GM21619 (cell line): ENCODE measurements at regions not wholly inside any gene's neighbourhood (a gene's known extent, or its start where the extent isn't known, plus 50 kb on each side); places are given as distances from the start of the nearest gene placed in this dataset.
"Not testable (repeated sequence)": the region's sequence is repeated elsewhere in the genome, so short reads cannot be mapped to it uniquely, and the experiment has no call there.

Source experiments
- ATAC-seq: cut with Tn5 transposase; IDR thresholded peaks from one replicate; pipeline ENCODE4 v1.9.1; 2021; ENCODE audit not compliant: unreplicated experiment

DNA sequence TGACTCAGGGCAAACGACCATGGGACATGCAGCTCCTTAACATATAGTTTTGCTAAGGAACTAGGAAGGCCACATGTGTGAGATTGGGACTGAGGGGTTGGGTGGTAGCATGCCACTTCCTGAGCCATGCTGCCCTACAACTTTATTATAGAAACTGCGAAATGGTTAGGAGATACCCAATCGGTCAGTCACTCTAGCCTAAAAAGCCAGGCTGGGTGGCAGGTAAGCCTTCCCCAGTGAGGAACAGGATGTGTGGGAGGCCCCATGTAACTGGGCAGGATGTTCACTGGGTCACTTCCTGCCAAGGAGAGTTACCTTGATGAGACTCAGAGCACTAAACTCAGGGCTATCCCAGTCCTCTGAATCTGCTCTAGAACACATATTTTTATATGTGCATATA lies 123.5 kb downstream of the MAP3K7 start:
- no peak for ATAC-seq

DNA sequence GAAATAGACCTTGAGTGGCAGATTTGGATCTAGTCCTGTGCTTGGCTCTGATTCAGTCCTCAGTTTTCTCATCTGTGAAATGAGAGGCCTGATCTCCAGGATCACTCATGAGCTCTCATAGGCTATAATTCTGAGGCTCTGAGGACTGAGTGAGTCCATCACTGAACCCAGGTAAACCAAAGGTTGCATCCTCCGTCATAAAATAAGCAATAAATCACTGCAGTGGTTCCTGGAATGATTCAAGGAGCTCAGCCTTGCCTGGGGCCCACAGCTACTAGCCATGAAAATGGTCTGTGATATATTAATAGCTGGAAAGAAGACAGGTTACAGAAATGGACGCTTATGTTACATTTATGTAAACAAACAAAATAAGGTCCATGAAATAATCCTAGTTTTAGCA lies 124.8 kb downstream of the MAP3K7 start:
- no peak for ATAC-seq

DNA sequence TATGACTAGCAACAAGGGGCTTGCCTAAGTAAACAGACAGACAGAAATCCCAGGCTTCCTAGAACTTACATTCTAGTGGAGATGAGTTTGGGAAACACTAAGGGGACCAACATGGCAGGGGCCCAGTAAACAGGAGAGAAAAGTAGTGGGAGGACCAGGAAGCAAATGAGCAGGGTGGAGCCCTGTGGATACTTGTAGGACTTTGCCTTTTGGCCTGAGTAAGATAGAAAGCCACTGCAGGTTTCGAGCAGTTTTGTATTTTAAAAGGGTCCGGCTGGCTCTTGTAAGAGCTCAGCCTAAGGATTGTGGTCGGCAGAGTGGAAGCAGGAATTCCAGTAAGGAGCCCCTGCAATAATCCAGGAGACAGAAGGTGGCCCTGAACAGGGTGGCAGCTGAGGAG lies 125.5 kb downstream of the MAP3K7 start:
- no peak for ATAC-seq

DNA sequence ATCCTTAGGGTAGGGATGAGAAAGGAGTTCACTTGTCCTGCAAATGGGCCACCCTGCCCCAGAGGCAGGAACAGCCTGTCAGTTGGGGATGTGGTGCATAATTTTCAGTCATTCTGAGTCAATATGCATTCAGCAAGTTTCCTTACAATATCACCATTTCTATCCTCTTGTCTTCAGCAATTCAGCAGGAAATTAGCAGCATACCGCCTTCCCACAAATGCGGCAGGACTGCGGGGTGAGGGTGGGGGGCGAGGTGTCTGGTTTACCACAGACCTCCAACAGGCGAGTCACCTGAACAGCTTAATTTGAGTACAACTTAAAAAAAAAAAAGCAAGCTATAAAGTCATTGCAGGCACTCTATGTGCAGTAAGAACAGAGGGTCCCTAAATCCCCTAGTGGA lies 126.8 kb downstream of the MAP3K7 start:
- no peak for ATAC-seq

DNA sequence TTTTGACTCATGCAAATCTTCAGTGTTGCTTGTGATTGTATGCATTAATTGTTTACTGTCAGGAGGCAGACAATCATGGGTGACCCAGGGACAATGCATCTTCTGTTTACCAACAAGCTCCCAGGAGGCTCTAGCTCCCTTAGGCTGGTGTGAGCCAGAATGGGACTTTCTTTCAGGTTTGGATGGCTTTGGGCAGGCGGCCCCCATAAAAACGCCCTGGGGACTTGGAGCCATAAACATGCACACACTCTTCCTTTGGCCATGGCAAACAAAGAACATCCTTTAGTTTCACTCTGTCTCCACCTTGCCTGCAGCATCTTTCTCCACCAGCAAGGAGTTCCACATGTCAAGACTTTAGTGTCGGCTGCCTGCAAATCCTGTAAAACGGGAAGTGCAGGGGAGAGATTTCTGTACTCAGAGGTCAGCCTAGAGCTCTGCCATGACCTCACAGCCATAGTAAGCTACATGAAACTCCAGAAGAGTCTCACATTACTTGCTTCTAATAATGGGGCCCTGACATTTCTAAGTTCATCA lies 127.6 kb downstream of the MAP3K7 start:
- no peak for ATAC-seq

DNA sequence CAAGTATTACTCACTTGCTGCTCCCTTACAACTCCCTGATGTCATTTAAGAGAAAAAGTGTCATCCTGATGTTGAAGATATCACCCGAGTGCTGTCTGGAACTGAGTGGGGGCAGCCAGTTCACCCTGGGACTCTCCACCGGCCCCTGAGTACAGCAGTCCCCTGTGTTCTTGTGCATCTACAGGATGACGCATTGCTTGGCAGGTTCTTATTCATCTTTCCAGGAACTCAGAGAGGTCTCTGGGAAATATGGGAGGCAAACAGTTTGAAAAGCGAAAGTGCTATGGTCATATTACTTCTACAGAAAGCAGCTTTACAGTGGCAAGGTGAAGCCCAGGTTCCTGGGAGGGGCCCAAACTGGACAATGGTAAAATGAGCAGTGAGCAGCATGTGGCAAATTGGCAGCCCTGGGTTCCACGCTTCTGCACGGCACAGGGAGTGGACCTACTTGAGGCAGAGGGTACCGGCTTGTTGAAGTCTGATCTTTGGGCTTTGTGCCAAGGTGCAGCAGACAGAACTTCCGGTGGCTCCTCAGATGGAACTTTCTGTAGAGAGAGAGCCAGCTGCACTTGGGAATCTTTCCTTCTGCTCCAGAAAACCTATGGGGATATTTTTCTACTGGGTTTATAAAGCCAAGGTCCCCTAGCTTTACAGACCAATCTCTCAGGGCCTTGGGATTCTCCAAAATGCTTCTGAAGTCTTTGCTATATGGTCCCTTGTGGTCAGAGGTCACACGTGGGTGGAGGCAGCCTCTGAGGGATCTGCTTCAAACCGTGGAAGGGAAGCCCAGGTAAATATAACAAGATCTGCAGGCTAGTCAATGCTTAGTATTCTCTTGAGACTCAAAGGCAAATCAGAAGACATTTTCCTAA lies 128.3 kb downstream of the MAP3K7 start:
- no peak for ATAC-seq

DNA sequence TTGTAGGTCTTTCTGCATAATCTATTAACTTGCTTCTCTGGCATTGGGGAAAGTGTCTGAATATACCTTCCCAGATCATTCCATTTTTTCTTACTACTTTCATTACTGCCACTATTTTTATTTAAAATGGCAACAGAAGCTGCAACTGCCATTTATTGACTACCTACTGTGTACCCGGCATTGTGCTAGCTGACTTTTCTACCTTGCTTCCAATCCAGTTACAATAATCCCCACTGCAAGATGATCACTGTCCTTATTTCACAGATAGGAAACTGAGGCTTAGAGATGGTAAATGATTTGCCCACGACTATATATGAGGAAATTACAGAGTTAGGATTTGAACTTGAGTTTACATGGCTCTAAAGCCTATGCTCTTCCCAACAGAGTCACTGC lies 129.0 kb downstream of the MAP3K7 start:
- ATAC-seq: no peak

DNA sequence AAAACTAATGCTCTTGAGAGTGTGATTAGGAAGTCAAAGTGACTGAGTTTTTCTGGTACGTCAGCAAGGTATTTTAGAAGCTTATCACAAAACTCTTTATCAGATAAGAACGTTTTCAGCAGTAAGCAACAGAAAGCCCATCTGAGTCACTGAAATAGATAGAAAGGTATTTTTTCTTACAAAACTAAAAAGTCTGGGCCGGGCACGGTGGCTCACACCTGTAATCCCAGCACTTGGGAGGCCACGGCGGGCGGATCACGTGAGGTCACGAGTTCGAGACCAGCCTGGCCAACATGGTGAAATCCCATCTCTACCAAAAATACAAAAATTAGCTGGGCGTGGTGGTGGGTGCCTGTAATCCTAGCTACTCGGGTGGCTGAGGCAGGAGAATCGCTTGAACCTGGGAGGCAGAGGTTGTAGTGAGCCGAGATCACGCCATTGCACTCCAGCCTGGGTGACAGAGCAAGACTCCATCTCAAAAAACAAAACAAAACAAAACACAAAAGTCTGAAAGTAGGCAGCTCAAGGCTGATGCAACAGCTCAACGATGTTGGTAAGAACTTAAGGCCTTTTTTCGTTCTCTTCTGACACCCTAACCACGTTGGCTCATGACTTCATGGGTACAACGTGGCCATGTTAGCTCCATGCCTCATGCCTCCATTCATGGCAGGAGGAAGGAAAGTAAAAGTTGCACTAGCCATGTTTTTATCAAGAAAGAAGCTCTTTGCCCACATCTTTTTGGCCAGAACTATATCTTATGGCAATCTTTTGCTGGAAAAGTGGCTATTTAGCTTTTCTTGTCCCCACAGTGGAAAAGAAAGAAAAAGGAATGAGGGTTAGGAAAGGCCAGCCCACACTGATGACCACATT lies 129.6 kb downstream of the MAP3K7 start:
- not testable (repeated sequence) for ATAC-seq

DNA sequence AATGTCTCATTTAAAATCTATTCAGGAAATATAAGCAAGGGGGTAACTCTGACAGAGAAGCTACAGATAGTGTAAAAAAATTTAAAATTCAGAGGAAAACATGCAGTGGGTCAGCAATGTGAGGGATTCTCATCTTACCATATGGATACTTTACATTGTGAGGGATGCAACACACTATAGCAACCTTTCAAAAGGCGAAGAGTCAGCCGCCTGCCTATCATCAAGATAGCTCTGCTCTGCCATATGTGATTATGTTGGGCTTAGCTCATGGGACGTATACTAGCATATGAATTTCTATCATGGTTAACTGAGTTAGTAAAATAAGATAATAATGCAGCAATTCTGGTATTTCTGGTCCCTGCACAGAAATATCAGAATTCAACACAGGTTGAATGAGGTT lies 130.9 kb downstream of the MAP3K7 start:
- no peak for ATAC-seq

DNA sequence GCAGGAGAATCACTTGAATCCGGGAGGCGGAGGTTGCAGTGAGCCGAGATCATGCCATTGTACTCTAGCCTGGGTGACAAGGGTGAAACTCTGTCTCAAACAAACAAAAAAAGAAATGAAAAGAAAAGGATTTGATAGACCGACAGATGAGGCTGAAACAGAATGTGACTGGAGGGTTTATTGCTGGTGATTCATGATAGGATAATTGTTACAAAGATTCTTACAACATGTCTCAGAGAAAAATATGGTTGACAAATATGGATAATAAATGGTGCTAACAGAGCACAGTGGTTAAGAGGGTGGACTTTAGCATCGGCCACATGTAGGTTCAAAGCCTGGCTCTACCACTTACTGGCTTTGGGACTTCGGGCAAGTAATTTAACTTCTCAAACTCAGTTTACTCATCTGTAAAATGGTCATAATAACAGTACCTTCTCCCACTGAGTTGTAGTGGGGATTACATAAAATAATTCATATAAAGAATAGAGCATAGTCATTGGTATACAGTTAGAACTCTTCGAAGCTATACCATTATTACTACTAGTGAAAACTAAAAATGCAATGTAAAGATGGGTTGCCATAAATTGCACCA lies 131.9 kb downstream of the MAP3K7 start:
- ATAC-seq: no peak

DNA sequence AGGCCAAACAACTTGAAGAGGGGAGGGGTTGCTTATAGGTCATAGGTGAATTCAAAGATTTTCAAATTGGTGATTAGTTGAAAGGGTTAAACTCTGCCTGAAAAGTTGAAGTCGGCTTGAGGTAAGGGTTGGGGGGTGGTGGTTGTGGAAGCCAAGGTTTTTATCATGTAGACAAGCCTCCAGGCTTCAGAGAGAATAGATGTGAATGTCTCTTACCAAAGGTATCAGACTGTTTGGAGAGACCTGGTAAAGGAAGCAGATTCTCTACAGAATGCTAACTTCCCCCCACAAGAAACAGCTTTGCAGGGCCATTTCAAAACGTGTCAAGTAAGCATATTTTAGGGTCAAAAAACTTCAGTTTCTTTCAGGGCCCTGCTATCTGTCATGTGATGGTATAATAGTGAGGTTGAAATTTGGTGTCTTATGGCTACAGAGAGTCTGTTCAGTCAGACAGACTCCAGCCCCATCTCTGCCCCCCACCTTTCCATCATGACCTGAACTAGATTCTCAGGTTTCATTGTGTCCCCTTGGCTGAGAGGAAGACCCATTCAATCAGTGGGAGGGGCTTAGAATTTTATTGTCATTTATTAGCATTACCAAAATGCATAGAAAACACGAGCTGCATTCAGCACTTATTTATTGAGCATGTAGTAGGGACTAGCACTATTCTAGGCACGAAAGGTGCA lies 136.5 kb downstream of the MAP3K7 start:
- no peak for ATAC-seq

DNA sequence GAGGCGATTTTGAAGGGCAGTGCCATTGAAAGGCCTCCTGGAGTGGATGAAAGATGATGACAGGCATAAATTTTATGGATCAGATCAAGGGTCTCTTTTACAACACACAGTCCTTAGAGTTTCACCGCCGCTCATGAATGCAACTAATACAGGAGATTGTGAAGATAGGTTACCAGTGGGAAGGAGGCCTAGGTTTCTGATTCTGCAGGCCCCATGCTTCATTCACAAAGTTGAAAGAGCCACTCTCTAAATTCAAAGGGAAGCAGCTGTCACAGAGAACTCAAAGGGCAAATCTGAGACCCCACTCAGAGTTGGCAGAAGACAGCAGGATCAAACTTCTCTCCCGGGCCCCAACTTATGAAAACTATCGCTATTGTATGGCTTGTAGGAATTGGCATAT lies 137.6 kb downstream of the MAP3K7 start:
- ATAC-seq: no peak

DNA sequence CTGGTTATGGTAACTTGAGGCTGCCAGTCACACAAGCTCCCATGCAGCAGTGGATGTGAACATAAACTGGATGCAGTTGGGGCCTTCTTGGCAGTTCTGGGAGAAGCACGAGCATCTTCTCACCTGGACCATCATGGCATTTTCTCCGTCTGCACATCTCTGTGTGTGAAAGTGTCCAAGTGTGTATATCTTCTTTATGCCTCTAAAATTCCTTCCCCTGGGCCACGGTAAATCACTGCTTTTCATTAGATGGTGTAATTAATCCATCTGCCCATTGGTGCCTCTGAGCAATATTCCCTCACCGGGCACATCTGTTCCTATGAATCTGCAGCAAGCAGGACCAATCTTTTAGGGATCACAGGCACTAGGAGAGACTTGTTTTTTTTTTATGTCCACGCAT lies 138.0 kb downstream of the MAP3K7 start:
- no peak for ATAC-seq

DNA sequence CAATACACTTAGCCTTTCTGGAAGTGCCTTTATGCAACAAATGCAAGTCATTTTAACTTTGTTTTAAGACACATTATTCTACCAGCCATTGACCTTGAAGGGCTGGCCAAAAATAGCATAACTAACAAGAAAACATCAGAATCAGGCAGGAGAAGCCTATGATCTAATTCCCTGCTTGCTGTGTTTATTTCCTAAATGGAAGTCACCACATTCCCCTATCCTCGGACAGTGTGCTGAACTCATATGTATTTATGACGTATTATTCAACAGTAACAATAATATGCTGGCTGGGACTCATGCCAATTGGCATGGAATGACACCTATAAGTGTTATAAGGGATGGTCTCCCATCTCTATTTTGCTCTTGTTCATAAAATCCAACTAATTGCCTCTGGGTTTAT lies 140.7 kb downstream of the MAP3K7 start:
- ATAC-seq: no peak

DNA sequence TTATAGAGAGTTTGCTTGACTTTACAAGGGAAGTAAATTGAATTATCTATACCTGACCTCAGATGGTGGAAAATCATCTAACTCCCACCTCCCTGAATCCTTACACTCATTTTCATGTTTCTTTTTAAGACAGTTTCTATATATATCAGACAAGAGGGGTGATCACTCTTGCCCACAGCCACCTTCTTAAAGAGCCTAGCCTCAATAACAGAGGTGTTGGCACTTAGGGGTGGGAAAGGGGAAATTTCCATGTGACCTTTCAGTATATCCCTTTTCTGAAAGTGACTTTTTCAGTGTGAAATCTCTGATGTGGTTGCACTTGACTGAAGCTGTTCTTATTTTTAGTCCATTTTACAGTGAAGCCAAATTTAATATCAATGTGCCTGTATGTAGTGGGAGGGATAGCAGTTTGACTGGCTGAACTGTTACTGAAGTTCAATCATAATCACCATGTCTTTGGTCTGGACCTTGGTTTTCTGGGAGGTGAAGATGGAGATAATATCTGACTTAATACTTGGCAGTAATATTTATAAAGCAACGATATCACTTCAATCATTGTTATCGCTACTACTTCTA lies 141.3 kb downstream of the MAP3K7 start:
- ATAC-seq: no peak

DNA sequence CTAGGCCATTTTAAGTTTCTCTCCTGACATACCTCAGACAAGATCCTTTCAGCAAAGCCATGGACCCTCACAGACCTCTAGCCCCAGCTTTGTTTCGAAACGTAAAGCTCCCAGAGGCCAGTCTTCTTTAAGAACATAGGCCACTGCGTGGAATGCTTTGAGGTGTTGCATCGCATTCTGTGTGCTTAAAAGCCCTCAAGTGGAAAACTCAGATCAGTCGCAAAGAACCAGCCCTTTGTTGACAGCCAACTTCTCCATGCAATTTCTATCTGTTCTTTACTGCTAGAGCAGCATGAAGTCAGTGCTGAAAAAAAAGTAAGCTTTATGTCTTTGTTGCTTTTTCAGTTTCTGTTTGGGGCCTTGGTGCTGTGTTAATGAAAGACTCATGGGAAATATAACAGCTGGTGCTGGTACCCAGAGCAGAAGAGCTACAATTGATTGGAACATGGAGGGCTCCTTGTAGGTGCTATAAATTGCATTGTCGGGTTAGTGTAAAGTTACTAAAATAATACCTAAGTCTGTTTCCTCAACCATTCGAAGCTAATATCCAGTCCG lies 142.6 kb downstream of the MAP3K7 start:
- no peak for ATAC-seq

DNA sequence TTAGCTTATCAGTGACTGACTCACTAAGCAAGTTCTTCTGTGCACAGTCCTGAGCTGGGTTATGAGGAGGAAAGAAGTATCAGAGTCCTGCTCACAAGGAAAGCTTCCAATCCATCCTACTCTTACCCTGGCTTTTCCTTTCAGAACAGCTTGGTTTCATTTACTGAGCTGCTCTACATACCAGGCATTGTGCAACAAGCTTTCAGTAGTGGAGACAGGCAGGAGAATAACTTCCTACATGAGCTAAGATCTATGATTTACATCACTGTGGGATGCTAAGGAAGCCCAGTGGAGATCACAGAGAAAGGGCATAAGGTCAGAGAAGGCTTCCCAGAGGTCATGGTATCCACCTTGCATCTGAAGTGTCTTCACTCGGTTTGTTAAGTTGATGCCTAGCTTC lies 144.5 kb downstream of the MAP3K7 start:
- ATAC-seq: no peak

DNA sequence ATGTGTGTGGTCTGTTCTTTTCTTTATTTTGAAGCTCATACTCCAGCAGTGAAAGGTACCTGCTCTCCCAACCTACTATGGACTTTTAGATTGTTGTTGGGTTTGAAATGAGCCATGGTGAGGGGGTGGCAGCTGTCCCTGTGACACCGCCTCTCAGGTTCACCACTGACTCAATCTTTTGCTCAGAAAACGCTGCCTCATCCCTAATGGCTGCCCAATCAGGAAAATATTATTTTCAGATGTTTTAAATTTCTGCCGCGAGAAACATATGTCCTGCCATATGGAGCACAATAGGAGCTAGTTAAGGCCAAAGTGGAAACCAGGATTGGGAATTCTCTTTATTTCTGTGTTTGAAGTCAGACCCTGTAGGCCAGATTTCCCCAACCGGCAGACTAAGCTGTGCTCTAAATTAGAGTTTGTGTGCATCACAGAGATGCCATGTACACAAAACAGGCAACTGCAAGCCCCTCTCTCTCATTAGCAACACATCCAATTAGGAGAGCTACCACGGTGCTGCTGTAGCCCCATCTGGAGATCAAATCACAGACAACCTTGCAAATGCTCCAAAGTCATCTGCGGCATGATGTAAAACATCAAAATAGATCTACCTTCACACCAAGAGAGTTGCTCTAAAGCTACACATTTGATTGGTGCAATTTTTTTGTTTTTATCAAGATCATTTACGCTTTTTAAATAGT lies 144.1 kb upstream of the BACH2 start:
- ATAC-seq: no peak

DNA sequence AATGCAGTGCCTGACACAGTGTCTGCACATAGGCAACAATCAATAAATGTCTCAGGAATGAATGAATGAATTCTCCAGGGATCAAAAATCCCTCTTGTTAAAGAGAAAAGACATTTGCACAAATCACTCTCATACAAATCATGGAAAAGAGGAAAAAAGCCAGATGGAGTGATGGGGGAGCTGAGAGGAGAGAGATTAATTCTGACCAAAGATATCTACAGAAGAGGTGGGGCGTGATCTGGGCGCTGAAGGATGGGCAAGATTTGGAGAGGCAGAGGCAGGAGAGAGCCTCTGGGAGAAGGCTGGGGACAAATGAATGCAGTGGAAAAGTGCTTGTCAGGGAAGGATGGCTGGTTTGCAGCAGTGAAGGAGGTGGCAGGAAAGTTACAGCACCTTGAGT lies 142.9 kb upstream of the BACH2 start:
- ATAC-seq: no peak

DNA sequence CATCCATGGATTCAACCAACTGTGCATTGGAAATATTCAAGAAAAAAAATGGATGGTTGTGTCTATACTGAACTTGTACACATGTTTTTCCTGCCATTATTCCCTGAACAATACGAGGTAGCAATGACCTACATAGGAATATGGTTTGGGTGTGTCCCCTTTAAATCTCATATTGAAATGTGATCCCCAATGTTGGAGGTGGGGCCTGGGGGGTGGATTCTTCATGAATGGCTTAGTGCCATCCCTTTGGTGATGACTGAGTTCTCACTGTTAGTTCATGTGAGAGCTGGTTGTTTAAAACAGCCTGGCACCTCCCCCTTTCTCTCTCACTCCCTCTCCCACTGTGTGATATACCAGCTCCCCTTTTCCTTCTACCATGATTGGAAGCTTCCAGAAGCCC lies 139.8 kb upstream of the BACH2 start:
- ATAC-seq: no peak
